ENCODE measurements at regions not wholly inside any gene's neighbourhood (a gene's known extent, or its start where the extent isn't known, plus 50 kb on each side); places are given as distances from the start of the nearest gene placed in this dataset.
"Not testable (repeated sequence)": the region's sequence is repeated elsewhere in the genome, so short reads cannot be mapped to it uniquely, and the experiment has no call there.

DNA sequence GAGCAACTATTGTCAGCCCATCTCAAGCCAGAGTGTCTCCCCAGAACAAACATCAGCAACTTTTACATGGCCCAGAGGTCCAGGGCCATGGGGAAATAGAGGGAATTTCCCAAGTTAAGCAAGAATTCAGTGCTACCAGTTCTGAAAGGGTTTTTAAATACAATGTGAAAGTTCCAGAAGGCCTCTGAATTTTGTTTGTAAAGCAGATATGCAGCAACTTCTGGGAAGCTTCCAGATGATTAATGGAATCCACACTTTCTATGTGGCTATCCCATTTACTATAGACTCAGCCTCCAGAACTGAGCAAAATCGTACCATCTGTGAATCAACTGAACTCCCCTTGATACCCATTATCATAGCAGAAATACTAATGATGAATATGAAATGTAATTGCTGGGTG is 93.8 kb downstream of the FEM1C start:
- no TSS peak for BruUV-seq (replicated peaks)
- CTCF ChIA-PET (ENCODE audit: unreplicated experiment), result no interaction called here
- Histone ChIP-seq H3K4me2 (ENCODE audit: low read length) (no peak overlapping the region), H3K4me3 (ENCODE audit: low read depth, low read length, poor library complexity, severe bottlenecking) (no peak overlapping the region), H3K27ac (ENCODE audit: low read depth, low read length, poor library complexity, severe bottlenecking) (no peak overlapping the region), H4K20me1 (ENCODE audit: insufficient read depth, low read length) (no peaks in the 10 kb centered on the region), H3K36me3 (ENCODE audit: insufficient read depth, low read length) (no peaks in the 10 kb centered on the region), H3K9me3 (ENCODE audit: low read length) (no peaks in the 10 kb centered on the region), H3K79me2 (ENCODE audit: insufficient read depth, low read depth, low read length) (no peaks in the 10 kb centered on the region), H3K4me1 (ENCODE audit: insufficient read depth, low read length, poor library complexity, severe bottlenecking) (no peaks in the 10 kb centered on the region), H3K9me2 (ENCODE audit: insufficient read depth, low read length) (no peaks in the 10 kb centered on the region), H2AFZ (ENCODE audit: low read length) (no peak overlapping the region)
- DNase-seq (ENCODE audit: low spot score), result no peak
- intact Hi-C loops (cut with micrococcal nuclease; ENCODE audit: unreplicated experiment), result no loop called here
- TF ChIP-seq CTCF (conservative IDR thresholded peaks at IDR 0.05; ENCODE audit: low read length) (no peak), EZH2phosphoT487 (IDR thresholded peaks at IDR 0.05; ENCODE audit: borderline replicate concordance, low read depth, low read length) (no peak)
- POLR2A ChIA-PET, result no interaction called here

DNA sequence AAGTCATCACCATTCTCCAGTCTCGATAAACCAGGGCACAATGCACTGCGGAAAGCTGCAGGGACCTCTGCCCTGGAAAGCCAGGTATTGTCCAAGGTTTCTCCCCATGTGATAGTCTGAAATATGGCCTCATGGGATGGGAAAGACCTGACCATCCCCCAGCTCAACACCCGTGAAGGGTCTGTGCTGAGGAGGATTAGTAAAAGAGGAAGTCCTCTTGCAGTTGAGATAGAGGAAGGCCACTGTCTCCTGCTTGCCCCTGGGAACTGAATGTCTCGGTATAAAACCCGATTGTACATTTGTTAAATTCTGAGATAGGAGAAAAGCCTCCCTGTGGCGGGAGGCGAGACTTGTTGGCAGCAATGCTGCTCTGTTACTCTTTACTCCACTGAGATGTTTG is 95.9 kb downstream of the FEM1C start:
- intact Hi-C loops (cut with micrococcal nuclease; ENCODE audit: unreplicated experiment), result not testable (repeated sequence)

DNA sequence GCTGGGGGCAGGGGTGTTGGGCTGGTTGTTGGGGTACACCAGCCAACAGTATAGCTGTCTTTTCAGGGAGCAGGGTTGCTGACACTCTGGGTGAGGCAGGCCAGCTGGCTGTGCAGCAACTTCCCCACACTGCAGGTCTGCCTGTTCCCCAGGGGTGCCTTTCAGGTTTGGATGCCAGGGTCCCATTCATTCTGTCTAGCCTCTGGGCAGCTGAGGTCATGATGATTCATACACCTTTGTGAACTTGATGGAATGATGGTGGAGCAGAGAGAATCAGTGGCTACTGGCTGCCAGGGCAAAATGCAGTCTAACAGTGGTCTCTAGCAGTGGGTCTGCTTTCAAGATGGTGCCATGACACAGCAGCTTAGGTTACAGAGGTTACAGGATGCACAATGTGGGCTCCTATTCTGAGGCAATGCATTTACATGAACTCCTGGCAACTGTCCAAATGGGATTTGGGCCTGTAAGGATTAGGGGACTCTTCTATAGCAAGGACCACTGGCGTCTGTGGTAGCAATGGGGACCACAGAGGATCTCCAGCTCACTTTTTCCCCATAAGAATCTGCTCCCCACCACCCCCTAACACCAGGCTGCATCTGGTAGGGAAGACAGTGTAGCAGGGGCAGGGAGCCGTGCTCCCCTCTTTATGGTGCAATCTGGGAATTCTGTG is 103.7 kb downstream of the FEM1C start:
- BruUV-seq (replicated peaks), result no TSS peak
- no peaks in the 10 kb centered on the region for H3K79me2 ChIP-seq (ENCODE audit: insufficient read depth, low read depth, low read length)
- H3K4me2 ChIP-seq (ENCODE audit: low read length), result no peak overlapping the region
- H3K4me3 ChIP-seq (ENCODE audit: low read depth, low read length, poor library complexity, severe bottlenecking), result no peak overlapping the region
- no peak overlapping the region for H3K27ac ChIP-seq (ENCODE audit: low read depth, low read length, poor library complexity, severe bottlenecking)
- H3K36me3 ChIP-seq (ENCODE audit: insufficient read depth, low read length), result no peaks in the 10 kb centered on the region
- TF ChIP-seq CTCF (conservative IDR thresholded peaks at IDR 0.05; ENCODE audit: low read length) (no peak), EZH2phosphoT487 (IDR thresholded peaks at IDR 0.05; ENCODE audit: borderline replicate concordance, low read depth, low read length) (no peak)
- H3K9me2 ChIP-seq (ENCODE audit: insufficient read depth, low read length), result no peaks in the 10 kb centered on the region
- POLR2A ChIA-PET, result no interaction called here
- CTCF ChIA-PET (ENCODE audit: unreplicated experiment), result no interaction called here
- H4K20me1 ChIP-seq (ENCODE audit: insufficient read depth, low read length), result no peaks in the 10 kb centered on the region
- intact Hi-C loops (cut with micrococcal nuclease; ENCODE audit: unreplicated experiment), result no loop called here
- no peak for DNase-seq (ENCODE audit: low spot score)
- H3K4me1 ChIP-seq (ENCODE audit: insufficient read depth, low read length, poor library complexity, severe bottlenecking), result no peaks in the 10 kb centered on the region
- H2AFZ ChIP-seq (ENCODE audit: low read length), result no peak overlapping the region
- no peaks in the 10 kb centered on the region for H3K9me3 ChIP-seq (ENCODE audit: low read length)

More for the DNA sequence above, 95.9 kb downstream of the FEM1C start:
- CTCF ChIA-PET (ENCODE audit: unreplicated experiment); H3K4me1 ChIP-seq (ENCODE audit: insufficient read depth, low read length, poor library complexity, severe bottlenecking); BruUV-seq (replicated peaks); POLR2A ChIA-PET; H4K20me1 ChIP-seq (ENCODE audit: insufficient read depth, low read length); H3K4me3 ChIP-seq (ENCODE audit: low read depth, low read length, poor library complexity, severe bottlenecking); H3K27ac ChIP-seq (ENCODE audit: low read depth, low read length, poor library complexity, severe bottlenecking); H3K4me2 ChIP-seq (ENCODE audit: low read length); DNase-seq (ENCODE audit: low spot score); H3K36me3 ChIP-seq (ENCODE audit: insufficient read depth, low read length); H2AFZ ChIP-seq (ENCODE audit: low read length); H3K9me3 ChIP-seq (ENCODE audit: low read length); H3K9me2 ChIP-seq (ENCODE audit: insufficient read depth, low read length); H3K79me2 ChIP-seq (ENCODE audit: insufficient read depth, low read depth, low read length): not testable (repeated sequence)
